HG02571 (cell line): ENCODE measurements at regions not wholly inside any gene's neighbourhood (a gene's known extent, or its start where the extent isn't known, plus 50 kb on each side); places are given as distances from the start of the nearest gene placed in this dataset.

Experiments used
- ATAC-seq: cut with Tn5 transposase; IDR thresholded peaks from one replicate; pipeline ENCODE4 v1.9.1; 2021; ENCODE audit warnings: mild to moderate bottlenecking, moderate library complexity; ENCODE audit not compliant: unreplicated experiment

DNA sequence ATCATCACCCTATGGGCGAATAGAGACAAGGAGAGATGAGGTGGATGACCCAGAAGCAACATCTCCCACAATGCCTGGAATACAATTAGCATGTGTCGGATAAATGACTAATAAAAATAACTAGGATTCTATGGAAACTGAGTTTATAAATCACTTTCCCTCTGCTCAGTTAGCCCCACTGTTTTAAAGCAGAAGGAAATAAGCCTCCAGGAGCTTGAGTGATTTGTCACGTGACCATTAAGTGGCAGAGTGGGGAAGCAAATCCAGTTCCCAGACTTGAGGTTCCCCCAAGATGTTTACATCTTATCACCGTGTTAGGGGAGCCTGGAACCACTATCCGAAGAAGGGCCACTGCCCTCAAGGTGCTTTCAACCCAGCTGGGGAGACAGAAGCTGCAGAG lies 136.5 kb upstream of the CCND2 start:
- ATAC-seq, result no peak

DNA sequence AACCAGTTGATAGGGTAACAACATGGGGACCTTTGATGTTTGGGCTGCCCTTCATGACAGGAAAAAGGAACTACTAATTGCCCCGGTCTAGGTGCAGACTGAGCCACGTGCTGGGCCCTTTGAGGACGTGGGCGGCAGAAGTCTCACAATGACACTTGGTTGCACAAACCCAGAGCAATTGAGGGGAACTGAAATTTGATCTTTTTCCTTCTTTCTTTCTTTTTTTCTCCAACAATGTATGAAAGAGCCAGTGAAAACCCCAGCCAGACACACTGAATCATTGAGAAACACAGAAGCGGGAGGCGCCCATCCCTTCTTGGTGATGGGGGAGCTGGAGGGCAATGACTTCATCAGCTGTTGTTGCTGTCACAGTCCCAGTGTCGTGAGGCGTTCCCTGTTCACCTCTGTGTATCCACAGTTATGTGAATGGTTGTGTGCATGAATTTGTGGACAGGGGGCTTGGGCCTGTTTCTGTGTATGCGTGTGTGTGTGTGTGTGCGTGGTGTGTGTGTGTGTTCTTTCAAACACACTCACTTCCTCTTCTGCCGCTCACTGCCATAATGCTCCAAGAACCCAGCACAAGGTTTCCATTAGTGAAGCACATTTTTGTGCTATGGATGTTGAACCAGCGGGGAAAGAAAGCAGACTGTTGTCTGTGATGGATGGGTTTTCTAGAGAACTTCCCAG lies 137.5 kb upstream of the CCND2 start:
- peak; percentile 83 for ATAC-seq

DNA sequence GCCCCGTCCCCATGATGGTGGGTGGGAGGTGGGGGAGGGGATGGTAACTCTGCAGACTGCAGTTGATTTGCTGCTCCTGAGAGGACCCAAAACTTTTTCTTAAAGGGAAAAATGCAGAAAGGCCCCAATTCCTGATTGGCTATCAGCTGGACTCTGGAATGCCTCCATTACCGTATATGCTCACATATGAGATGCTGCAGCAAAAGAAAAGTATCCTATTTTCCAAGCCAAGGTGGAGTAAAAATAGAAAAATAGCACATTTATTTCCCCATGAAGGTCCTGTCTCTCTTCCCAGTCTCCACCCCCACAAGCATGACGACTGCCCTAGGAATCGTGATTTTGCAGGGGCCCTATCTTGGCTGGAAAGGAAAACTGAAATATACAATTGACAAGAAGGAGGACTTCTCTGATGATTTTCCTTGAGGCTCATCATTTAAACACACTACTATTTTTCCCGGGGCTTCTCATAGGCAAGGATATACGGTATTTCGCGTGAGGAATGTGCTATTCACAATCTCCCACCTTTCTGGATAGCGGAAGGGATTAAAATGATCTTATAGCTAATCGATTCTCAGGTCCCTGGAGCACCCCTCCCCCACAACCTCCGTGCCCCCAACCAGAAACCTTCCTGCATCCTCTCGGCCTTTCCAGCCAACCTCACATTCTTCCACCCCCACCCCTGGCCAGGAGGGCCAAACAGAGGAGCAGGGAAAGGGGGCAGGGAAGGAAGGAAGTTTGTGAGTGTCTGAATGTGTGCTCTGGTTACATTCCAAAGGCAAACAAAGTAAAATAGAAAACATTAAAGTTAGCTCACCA lies 138.9 kb upstream of the CCND2 start:
- no peak for ATAC-seq

DNA sequence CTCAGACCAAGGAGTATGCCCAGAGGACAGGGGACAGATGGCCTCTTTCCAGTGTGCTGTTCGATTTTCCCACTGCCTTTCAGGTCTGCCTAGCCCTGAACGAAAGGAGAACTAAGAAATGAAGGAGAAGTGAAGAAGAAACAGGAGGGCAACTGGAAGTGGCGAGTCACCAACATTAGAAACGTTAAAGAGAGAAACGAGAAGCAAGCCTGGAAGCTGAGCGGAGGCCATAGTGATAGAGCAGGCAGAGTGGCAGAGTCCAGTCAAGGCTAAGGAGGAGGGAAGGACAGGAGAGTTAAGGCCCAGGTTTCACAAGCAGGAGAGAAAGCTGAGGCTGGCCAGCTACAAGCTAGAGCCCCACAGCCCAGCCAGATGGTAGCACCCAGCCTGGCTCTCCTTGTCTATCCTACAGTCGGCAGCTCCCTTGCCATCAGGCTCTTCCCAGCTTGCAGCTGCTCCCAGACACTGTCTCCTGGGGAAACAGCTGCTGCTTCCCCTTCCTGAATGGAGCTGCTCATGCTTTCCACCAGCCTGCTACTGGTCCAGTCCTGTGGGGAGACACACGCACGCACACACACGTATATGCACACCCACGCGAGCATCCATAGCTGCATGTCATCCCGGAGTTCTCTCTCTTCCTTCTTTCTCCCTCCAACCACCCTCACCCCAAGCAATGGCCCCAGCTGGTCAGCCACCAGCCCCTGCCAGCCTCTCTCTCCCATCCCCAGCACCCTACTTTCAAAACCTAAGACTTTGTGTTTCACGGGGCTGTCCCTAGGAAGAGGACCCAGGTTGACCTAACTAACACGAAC lies 139.7 kb upstream of the CCND2 start:
- no peak for ATAC-seq

DNA sequence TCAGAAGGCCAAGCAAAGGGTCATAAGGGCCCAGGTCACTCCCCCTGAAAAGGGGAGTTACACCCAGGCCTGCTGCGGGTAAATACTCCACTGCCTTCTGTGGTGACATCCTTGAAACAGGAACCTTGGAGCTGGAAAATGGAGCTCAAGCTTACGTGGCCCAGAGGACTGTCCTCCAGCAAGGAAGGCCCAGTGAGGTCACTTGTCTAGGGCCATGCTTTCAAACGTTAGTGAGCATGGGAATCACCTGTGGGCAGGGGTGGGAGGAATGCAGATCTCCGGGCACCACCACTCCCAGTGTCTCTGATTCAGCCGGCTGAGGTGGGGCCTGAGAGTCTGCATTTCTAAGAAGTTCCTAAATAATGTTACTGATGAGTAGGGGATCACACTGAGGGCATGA lies 140.5 kb upstream of the CCND2 start:
- ATAC-seq, result no peak

DNA sequence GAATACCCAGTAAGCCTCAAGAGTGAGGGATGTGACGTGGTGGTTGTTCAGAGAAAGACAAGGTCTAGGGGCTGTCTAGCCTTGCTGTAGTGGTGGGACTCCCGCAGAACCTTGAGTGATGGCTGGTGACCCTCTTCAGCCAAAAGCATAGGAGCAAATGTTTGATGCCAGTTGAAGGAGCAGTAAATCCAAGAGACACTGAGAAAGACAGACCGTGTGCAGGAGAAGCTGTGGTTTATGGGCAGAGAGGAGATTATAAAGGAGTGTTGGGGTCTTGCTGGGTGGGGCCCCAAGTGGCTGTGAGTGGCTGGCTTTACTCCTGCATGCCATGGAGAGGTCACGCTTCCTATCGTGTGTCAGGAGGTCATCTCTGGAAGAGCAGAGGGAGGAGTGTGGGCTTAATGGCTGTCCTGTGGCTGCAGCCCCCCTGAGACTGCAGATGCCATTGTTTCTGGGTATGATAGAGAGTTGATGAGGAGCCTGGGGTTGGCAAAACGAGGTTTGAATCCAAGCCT lies 152.0 kb upstream of the CCND2 start:
- no peak for ATAC-seq

DNA sequence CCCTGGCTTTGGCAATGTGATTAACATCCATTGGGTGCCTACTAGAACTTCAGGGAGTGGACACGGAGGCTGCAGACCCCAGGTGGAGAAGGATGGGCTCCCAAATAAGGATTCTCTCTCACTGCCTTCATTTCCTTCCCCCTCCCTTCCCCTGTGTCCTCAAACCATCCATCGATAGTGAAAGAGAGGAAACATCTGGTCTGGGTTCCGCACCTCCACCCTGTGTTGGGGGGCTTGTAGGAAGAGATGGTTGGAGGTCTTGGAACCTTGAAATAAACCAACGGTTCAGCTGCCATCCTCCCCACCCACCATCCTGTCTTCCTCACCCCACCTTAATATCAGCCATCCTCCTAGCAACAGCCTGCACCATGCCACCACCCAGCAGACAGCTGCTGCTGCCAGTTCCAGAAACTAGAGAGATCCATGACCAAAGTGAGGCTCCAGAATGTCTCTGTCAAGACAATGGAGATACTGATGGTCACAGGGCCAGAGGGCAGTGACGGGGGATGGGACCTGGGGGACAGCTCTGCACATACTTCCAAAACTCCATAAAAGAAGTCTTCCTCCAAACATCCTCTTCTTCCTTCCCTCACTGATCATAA lies 153.1 kb upstream of the CCND2 start:
- no peak for ATAC-seq

DNA sequence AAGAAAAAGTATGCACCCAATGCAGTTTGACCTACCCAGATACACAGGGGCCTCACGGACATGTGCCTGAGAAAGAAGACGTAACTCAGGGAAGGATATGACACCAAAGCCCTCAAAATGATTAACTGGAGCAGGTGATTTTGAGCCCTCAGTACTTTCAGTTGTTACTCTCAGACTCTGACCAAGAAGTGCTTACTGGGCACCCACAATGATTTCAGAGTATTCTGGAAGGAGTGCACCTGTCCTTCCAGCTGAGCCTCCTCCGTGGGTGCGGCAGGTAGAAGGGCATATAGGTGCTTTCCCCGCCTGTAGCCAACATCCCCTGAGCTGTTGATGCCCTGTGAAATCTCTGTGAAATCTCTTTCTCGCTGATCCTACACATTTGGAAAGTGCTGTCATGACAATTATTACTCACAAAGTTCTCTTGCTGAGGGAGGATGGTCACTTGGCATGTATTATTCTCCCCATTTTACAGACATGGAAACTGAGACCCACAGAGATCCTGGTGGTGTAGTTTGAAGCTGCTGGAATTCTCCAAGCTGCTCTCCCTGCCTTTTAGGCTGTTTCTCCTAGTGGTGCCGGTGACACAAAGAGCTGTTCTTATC lies 154.3 kb upstream of the CCND2 start:
- ATAC-seq, result peak; percentile 72

DNA sequence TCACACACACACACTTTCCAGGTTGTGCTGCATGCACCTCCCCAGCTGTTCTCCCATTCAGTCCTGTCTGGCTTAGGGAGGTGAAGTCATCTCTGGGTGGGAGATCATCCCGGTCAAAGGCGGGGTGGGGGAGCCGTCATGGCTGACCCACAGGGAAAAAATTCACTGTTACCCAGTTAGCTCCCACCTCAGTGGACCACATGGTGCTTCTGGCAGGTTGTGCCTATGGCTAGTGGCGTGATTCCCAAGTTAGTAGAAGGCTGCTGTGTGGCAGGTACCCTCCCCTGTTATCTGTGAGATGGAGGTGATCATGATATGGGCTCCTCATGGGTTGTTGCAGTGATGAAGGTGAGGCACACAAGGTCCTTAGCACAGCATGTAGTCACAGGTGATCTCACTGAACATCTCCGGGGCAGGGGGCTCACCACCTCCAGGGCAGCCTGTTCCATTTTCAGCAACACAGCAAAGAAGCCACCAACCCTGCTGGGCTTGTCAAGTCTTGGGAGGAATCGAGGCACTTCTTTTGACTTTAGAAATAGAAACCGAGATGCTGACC lies 154.9 kb upstream of the CCND2 start:
- no peak for ATAC-seq

DNA sequence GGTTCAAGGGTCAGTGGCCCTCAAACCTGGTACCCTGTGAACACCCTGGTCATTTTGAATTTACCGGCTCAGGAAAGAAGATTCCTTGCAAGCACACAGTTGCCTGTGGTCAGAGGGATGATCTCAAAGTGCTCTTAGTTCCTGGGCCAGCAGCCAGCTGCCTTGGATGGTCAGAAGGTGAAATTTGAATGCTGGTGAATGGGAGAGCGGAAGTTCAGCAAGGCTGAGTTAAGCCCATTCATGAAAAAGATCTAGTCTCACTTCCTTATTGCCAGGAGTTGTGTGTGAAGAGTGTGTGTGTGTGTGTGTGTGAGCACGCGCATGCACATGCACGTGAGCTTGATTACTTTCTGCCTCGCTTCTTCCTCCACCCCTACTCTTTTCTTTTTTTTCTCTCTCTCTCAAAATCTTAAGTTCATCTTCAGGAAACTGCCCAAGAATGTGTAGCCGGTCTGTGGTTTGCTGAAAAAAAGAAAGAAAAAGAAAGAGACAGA lies 155.5 kb upstream of the CCND2 start:
- ATAC-seq, result peak; percentile 43

DNA sequence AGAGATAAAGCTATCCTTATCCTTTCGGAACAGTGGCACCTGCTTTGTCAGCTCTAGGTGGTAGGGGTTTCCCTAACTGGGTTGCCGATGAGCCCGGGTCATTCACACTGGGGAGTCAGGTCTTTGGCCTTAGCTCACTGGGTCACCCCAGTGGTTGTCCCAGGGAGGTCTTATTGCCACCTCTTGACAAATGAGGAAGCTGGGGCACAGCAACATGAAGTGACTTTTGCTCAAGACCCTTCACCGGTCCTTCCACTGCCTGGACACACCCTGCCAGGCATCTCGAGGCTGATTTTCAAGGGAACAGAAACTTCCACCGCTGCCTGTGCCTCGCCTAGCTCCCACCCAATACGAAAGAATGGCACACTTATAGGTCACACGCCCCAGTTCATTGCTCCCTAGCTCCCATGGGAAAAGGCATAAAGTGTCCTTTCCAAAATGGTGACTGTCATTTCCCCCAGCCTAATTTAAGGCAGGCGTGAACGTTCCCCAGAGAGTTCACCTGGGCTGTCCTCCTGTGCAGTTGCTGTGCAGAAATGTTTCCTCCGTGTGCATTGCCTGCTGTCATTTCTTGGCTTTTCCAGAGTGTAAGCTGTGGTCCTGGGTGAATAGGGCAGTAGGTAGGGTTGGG lies 156.1 kb upstream of the CCND2 start:
- no peak for ATAC-seq

DNA sequence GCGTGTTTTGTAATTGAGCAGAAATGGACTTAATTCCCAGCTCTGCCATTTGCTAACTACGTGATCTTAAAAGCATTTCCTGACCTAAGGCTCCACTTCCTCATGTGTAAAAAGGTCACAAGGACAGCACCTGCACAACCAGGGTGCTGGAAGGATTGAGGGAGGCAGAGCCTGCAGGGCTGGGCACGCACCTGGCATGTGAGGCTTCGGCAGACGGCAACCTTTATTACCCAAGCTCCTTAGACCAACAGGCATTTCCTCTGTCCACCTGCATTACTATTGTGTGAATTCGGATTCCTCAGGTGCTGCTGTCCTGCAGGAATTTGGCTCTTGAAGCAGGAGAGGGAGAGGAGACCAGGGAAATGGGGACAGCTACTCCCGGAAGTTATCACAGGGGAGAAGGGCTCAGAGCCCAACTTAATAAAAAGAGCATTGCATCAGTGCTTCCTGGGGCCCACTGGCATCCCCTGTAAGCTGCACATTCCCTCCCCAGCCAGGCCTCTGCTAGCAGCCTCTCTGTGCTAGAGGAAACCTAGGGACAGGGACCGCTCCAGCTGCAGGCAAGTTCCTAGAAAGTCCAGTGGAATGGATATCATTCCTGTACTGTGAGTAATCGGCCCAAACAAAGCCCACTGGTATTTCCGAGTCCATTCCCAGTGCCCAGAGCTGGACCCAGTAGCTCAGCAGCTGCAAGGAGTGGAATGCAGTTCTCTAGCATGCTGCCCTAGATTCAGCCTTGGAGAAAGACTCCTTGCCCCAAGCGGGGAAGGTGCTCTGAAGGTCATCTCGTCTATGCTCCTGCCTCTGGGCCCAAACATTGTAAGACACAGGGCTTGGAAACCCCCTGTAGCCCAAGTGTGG lies 157.1 kb upstream of the CCND2 start:
- no peak for ATAC-seq

DNA sequence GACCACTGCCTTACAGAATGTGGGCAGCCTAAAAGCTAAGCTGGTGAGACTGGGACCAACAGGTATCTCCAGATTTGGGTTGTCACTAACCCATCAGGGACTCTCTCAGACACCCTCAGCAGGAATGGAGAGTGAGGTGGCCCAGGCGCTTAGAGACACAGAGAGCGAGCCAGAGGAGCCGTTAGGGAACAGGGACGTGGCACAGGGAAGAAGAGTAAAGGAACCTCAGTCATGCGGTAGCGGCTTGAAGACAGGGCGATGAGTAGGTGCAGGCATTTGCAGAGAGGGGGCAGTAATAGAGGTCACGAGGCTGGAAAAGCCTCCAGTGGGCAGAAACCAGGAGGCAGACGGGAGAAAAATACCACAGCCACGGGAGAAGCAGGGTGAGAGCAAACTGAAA lies 158.0 kb upstream of the CCND2 start:
- ATAC-seq, result no peak

DNA sequence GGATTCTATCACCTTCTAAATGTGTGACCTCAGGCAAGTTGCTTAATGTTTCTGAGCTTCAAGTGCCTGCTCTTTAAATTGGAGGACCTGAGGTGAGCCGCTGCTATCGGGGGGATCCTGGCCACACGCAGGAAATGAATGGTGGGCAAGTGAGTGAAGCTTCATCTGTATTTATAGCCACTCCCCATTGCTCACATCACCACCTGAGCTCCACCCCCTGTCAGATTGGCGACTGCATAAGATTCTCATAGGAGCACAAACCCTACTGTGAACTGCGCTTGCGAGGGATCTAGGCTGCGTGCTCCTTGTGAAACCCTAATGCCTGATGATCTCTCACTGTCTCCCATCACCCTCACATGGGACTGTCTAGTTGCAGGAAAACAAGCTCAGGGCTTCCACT lies 158.6 kb upstream of the CCND2 start:
- no peak for ATAC-seq

DNA sequence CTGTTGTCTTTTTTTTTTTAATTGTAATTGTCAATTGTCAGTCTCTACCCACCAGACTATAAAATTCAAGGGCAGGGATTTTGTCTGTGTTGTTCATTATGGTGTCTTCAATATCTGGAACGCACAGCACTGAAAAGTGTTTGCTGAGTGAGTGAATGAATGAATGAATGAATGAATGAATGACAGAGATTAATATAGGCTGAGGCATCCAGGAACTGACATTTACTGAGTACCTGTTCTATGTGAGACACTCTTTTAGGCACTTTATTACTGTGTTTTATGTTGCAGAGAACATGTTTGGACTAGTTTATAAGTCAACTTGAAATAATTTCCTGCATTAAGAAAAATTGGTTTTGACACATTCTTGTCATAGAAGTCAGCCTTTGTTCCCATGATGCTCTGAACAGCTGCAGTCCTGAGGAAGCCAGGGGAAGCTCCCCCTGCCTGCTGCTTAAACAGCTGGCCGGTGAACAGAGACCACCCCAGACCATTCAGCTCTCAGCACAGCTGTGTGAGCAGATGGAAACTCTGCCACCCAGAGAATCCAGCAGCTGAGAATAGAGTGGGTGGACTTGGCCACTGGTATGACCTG lies 160.7 kb upstream of the CCND2 start:
- no peak for ATAC-seq

DNA sequence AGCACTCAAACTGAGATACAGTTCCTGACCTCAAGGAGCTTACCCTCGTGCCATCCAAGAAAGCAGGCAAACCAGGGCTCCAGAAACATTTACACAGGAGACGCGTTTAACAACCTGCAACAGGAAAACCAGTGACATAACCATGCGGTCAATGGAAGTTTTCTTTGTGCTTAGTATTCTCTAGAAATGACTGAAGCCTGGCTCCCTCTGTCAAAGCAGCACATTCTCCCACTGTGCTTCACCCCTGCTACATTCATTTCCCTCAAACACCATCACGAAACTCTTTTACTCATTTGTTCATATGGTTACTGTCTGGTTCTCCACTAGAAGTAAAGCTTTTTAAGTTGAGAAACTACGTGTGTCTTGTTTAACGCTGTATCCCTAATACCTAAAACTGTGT lies 161.3 kb upstream of the CCND2 start:
- ATAC-seq, result no peak

DNA sequence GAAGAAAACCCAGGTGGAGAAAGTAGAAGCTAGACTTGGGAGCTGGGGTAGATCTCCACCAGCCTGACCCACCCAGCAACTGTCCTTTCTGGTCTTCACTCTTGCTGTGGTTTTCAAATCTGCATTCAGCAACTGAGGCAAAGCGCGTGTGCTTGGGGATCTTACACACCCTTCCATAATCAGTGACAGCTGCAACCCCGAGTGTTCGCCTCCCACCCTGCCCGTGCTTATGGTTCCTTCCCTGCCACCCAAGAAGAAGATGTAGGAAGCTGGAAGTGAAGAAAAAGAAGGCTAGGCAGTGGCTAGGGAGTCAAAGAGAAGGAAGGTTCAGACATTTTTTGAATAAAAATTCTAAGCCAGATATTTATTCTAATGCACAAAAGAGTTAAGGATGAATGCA lies 162.6 kb upstream of the CCND2 start:
- ATAC-seq, result no peak

DNA sequence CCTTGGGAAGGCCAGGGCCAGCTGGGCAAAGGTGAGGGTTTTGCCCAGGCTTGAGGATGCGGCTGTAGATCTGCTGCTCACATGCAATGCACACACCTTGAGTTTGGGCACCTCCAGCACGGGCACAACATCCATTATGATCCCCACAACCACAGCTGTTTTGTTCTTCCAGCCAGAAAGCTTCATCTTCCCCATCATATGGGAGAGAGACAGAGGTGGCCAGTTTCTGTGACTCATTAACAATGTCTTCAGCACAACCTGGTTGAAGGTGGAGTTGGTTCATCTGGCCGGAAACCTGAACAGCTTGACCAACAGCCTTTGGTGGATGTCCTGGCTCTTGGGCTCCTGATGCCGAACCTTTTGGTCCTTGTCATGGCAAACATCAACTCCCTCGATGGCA lies 163.7 kb upstream of the CCND2 start:
- ATAC-seq, result no peak
